ENCODE measurements at regions not wholly inside any gene's neighbourhood (a gene's known extent, or its start where the extent isn't known, plus 50 kb on each side); places are given as distances from the start of the nearest gene placed in this dataset.
"Not testable (repeated sequence)": the region's sequence is repeated elsewhere in the genome, so short reads cannot be mapped to it uniquely, and the experiment has no call there.

GRCh38 chr2:42999391-42999841 is 207.0 kb upstream of the HAAO start:
- DNase-seq (ENCODE audit: low read depth in 3 of 3): no peak

- no peak for DNase-seq (ENCODE audit: low read depth in 3 of 3)
Measured at GRCh38 chr2:42998721-42999120, 206.3 kb upstream of the HAAO start.

GRCh38 chr2:42996528-42996927 is 204.1 kb upstream of the HAAO start:
- DNase-seq (ENCODE audit: low read depth in 3 of 3): no peak

GRCh38 chr2:42995752-42996422 is 203.5 kb upstream of the HAAO start:
- no peak for DNase-seq (ENCODE audit: low read depth in 3 of 3)

- DNase-seq (ENCODE audit: low read depth in 3 of 3): not testable (repeated sequence)
Measured at GRCh38 chr2:42989283-42990081, 197.1 kb upstream of the HAAO start.

- DNase-seq (ENCODE audit: low read depth in 3 of 3): not testable (repeated sequence)
Measured at GRCh38 chr2:42988055-42988454, 195.7 kb upstream of the HAAO start.

- DNase-seq (ENCODE audit: low read depth in 3 of 3): no peak
Measured at GRCh38 chr2:42987112-42987922, 194.9 kb upstream of the HAAO start.

- DNase-seq (ENCODE audit: low read depth in 3 of 3): no peak
Measured at GRCh38 chr2:42984617-42985016, 192.2 kb upstream of the HAAO start.

- DNase-seq (ENCODE audit: low read depth in 3 of 3): no peak
Measured at GRCh38 chr2:42984081-42984480, 191.7 kb upstream of the HAAO start.

GRCh38 chr2:42980764-42981416 is 188.5 kb upstream of the HAAO start:
- DNase-seq (ENCODE audit: low read depth in 3 of 3): no peak

GRCh38 chr2:42979870-42980763 is 187.7 kb upstream of the HAAO start:
- no peak for DNase-seq (ENCODE audit: low read depth in 3 of 3)

GRCh38 chr2:42979416-42979869 is 187.1 kb upstream of the HAAO start:
- DNase-seq (ENCODE audit: low read depth in 3 of 3): no peak

- DNase-seq (ENCODE audit: low read depth in 3 of 3): no peak
Measured at GRCh38 chr2:42978887-42979415, 186.6 kb upstream of the HAAO start.

GRCh38 chr2:42978175-42978886 is 185.9 kb upstream of the HAAO start:
- no peak for DNase-seq (ENCODE audit: low read depth in 3 of 3)

- no peak for DNase-seq (ENCODE audit: low read depth in 3 of 3)
Measured at GRCh38 chr2:42977270-42978174, 185.1 kb upstream of the HAAO start.

GRCh38 chr2:42976351-42976750 is 184.0 kb upstream of the HAAO start:
- DNase-seq (ENCODE audit: low read depth in 3 of 3): no peak

GRCh38 chr2:42974721-42975717 is 182.6 kb upstream of the HAAO start:
- DNase-seq (ENCODE audit: low read depth in 3 of 3): peak; percentile 9 to 50 (median 37)
